Epithelial cell of prostate (primary cell): ENCODE measurements at regions not wholly inside any gene's neighbourhood (a gene's known extent, or its start where the extent isn't known, plus 50 kb on each side); places are given as distances from the start of the nearest gene placed in this dataset.
"Not testable (repeated sequence)": the region's sequence is repeated elsewhere in the genome, so short reads cannot be mapped to it uniquely, and the experiment has no call there.

Source experiments
- DNase-seq: peaks from one replicate; pipeline ENCODE4 v3.0.0-alpha.2; 2011; ENCODE audit warnings: low read depth, low spot score
- H3K27ac ChIP-seq: fragments of 450-650 bp; 2 replicates; pipeline ENCODE4 v1.5.1; 2017; ENCODE audit warnings: mild to moderate bottlenecking

GRCh38 chr13:80817979-80818378 is 477.1 kb upstream of the SPRY2 start:
- no peak for DNase-seq
- H3K27ac ChIP-seq: no peak overlapping the region

GRCh38 chr13:80814541-80814940 is 473.6 kb upstream of the SPRY2 start:
- DNase-seq: no peak
- no peak overlapping the region for H3K27ac ChIP-seq

DNA sequence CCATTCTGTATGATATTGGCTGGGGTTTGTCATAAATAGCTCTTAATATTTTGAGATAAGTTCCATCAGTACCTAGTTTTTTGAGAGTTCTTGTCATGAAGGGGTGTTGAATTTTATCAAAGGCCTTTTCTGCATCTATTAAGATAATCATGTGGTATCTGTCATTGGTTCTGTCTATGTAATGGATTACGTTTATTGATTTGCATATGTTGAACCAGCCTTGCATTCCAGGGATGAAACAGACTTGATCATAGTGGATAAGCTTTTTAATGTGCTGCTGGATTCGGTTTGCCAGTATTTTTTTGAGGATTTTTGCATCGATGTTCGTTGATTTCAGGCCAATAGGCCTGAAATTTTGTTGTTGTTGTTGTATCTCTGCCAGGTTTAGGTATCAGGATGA is 469.4 kb upstream of the SPRY2 start:
- DNase-seq, H3K27ac ChIP-seq: not testable (repeated sequence)

DNA sequence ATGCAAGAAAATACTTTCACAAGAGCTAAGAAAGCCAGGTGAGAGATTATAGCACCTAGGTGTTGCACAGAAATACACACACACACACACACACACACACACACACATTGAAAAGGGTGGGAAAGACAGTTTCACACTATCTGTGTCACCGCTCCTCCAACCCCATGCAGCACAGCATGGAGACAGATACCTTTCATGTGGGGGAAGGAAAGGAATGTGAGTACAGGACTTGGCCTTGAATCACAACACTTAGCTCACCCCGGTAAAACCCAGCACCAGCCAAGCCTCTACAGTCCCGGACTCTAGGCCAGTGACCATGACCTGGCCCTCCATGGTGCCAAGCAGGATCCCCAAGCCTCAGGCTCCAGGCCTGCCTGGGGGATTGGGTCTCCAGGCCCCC is 462.0 kb upstream of the SPRY2 start:
- no peak for DNase-seq
- no peak overlapping the region for H3K27ac ChIP-seq

DNA sequence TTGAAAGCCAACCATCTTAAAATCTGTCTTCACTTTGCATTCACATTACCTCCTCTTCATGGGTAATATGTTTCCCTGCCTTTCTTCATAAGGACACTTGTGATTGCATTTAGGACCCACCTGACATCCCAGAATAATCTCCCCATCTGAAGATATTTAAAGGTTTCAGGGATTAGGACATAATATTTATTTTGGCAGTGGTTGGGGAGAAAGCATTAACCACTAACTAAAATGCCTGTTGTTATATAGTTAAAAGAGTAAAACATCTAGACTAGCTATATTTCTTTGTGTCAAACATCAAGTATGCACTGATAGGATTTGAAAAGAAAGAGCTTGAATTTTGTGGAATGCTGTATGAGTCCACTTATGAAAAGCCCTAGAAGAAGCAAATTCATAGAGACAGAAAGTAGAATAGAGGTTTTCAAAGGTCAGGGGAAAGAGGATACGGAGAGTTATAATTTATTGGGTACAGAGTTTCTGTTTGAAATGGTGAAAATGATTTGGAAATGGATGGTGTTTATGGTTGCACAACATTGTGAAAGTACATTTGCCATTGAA is 457.7 kb upstream of the SPRY2 start:
- no peak for DNase-seq
- no peak overlapping the region for H3K27ac ChIP-seq

GRCh38 chr13:80787604-80788003 is 446.7 kb upstream of the SPRY2 start:
- no peak overlapping the region for H3K27ac ChIP-seq
- DNase-seq: no peak

GRCh38 chr13:80783926-80784565 is 443.1 kb upstream of the SPRY2 start:
- H3K27ac ChIP-seq: no peak overlapping the region
- DNase-seq: no peak

DNA sequence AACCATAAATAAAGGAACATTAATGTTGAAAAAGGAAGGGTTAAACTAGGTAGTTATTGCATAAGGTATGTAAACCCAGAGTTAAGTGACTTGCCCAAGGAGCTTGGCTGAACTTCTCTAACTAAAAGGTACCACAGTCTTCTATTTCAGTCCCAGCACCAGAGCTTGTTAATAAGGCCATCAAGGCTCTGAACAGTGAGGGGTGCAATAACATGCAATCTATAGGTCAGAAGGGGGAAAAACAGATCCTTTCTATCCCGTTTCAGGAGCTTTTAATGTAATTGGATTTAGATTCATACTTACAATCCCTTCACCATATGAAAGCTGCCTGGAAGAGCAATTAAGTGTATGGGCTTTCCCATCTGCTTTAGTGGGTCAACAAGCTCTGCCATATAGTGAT is 441.5 kb upstream of the SPRY2 start:
- DNase-seq: no peak
- H3K27ac ChIP-seq: no peak overlapping the region

DNA sequence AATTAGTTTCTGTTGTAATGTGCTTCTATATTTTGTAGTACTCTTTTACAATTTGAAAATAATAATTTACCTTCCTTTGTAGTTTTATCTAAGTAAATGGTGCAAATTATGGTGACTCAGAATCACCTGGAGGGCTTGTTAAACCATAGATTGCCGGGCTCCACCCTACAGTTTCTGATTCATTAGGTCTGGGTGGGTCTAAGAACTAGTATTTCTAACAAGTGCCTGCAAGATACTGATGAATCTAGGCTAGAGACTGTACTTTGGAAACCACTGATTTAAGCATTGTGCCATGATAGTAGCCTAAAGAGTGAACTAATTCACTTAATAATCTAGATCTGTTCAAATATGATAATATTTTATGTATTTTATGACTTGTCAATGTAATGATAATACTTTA is 437.4 kb upstream of the SPRY2 start:
- peak; percentile 49 for DNase-seq
- H3K27ac ChIP-seq: no peak overlapping the region

DNA sequence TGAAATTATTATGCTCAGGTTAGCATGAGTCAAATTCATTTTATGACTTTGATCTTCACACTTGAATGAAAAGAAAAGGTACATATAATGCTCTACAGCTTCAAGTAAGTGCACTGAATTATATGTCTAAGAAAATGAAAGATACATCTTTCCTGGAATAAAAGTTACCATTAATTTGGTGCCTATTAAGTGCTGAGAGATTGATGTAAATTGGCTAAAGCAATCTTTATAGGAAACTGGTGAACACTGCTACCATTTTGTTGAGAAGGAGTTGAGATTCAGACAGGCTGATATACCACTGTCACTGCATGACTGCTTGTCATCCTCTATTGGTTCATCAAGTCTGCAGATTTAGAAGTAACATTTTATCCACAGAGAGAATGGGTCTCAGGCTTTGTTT is 416.8 kb upstream of the SPRY2 start:
- no peak for DNase-seq
- no peak overlapping the region for H3K27ac ChIP-seq

- H3K27ac ChIP-seq: no peak overlapping the region
- DNase-seq: no peak
Observed at GRCh38 chr13:80755910-80756309, 415.0 kb upstream of the SPRY2 start.

- no peak overlapping the region for H3K27ac ChIP-seq
- no peak for DNase-seq
Observed at GRCh38 chr13:80754441-80754840, 413.5 kb upstream of the SPRY2 start.

DNA sequence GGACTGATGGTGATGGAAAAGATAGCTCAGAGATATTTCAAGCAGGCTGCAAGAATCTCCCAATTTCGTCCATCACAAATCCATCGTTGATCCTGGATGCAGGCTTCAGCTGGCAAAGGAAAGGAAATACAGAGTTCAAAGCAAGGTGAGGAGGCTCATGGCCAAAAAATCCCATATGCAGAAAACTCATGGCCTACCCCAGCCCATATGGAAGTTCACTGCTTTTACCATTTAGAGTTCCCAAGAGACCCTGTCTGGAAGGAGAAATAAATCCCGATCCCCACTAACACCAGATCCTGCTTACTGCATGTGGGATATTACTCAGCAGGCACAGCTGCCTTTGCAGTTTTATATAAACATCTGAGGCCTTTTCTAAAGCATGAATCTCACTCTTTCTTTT is 412.9 kb upstream of the SPRY2 start:
- DNase-seq: no peak
- no peak overlapping the region for H3K27ac ChIP-seq

GRCh38 chr13:80751854-80752253 is 410.9 kb upstream of the SPRY2 start:
- no peak overlapping the region for H3K27ac ChIP-seq
- DNase-seq: no peak

DNA sequence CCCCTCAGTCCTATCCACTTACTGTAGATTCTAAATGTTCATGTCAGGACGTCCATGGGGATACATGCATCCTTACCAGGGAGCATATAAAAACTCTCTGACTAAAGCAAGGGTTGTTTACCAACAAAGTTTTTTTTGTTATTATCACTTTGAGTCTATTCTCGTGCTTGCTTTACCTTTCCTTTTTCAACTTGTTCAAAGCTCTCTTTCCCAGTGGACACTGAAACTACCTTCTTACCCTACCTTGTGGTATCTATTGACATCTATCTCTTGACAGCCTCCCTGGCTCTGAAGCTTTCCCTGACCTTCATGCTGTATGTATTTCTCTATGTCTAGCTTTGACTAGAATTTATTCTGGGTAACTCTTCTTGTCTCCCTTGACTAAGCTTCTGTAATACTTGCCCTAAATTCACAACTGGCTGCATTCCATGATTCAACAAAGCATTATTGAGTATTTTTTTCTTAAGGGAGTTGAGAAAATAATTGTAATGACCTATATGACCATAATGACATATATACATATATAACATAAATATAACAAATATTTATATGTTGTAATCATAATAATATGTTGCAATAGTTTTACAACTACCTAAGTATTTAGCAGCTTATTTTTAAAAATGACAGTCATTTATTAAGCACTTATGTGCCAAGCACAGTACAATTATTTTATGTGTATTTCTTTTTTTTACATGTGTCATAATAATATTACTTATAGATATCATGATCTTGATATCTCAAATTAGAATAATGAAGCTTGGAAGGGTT is 403.4 kb upstream of the SPRY2 start:
- no peak for DNase-seq
- no peak overlapping the region for H3K27ac ChIP-seq

- no peak for DNase-seq
- no peak overlapping the region for H3K27ac ChIP-seq
Observed at GRCh38 chr13:80742033-80742432, 401.1 kb upstream of the SPRY2 start.

DNA sequence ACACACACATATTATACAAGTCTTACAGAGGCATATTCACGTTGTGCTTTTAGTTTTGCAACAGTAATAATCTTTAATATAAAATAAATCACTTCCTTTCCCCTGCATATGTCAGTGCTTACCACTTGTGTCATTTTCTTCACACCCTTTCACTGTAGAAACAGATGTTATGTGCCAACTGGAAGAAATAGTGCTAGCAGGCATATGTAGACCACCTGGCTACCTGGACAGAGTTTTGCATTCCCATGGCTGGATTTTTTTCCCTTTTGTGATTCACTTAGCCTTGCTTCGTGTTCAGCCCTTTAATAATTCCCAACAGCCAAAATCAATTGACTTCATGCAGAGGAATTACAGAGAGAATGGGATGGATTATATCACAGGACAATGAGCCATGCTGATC is 399.1 kb upstream of the SPRY2 start:
- H3K27ac ChIP-seq: no peak overlapping the region
- DNase-seq: no peak

DNA sequence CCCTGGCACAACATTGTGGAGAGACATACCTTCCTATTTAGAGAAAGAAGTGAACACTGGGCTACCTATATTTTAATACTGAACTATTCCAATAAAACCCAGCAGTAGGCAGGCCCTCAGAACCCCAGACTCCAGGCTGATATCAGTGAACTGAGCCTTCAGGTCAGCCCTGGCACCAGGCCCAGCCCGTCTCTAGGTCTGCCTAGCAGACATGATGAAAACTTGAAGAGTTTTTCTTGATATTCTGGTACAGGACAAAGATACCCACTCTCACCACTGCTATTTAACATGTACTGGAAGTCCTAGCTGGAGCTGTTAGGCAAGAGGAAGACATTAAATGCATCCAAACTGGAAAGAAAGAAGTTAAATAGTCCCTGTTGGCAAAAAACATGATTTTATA is 396.6 kb upstream of the SPRY2 start:
- H3K27ac ChIP-seq: no peak overlapping the region
- DNase-seq: no peak

DNA sequence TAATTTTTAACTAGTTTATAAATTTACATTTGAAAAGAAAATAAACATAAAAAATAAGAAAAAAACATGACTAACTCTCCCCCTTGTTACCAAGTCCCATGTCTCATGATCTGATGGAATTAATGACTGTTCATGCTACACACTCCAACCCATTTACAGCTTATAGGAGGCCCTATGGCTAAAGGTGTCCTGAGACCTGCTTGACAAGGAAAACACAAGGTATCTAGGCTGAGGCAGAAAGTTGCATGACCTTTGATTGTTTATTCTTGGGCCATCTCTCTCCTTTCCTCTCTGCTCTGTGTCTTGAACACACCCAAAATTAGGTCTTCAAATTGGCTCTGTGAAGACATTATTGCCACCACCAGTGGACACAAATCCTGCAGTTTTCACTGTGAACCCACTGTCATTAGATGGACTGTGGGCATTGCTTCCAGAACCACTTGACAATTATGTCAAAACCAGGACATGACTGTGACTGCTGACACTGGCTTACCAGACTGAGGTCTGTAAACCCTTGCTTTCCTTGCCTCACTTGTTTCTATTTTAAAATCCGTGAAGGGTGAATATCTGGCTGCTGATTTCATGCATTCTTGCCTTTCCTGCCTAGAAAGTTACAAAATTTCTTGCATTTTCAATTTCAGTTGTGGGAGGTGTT is 386.5 kb upstream of the SPRY2 start:
- H3K27ac ChIP-seq: no peak overlapping the region
- no peak for DNase-seq

GRCh38 chr13:80726868-80727267 is 385.9 kb upstream of the SPRY2 start:
- H3K27ac ChIP-seq: no peak overlapping the region
- DNase-seq: no peak

GRCh38 chr13:80721689-80722088 is 380.8 kb upstream of the SPRY2 start:
- no peak for DNase-seq
- no peak overlapping the region for H3K27ac ChIP-seq
